Amygdala (tissue), 56 donors: ENCODE measurements at regions not wholly inside any gene's neighbourhood (a gene's known extent, or its start where the extent isn't known, plus 50 kb on each side); places are given as distances from the start of the nearest gene placed in this dataset.

Experiments
- DNase-seq, 56 donors: peaks; one replicate each; lab custom pipeline; 2025; lab: John Stamatoyannopoulos, UW

GRCh38 chr1:172882791-172883386 lies 167.9 kb downstream of the TNFSF18 start:
- DNase-seq = no peak

- no peak for DNase-seq
Measured at GRCh38 chr1:172883387-172883791, 167.4 kb downstream of the TNFSF18 start.

- no peak for DNase-seq
Measured at GRCh38 chr1:172883844-172884243, 166.9 kb downstream of the TNFSF18 start.

GRCh38 chr1:172885411-172885810 lies 165.3 kb downstream of the TNFSF18 start:
- DNase-seq = no peak

- DNase-seq = no peak
Measured at GRCh38 chr1:172885971-172886370, 164.8 kb downstream of the TNFSF18 start.

DNA sequence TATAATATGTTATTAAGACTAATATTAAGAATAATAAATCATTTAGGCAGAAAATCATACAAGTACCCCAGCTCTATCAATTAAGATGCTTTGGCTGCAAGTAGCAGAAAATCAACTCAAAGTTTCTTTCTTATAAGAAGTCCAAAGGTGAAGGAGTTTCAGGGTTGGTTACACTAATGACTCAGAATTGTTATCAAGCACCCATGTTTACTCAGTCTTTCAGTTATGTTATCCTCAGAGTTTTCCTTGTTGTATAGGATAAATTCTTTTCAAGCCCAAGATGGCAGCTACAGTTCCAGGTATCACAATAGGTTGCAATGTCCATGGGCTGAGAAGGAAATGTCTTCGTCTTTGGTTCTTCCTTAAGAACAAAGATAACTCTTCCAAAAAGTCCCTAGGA lies 163.6 kb downstream of the TNFSF18 start:
- DNase-seq = no peak

GRCh38 chr1:172893146-172893841 lies 157.4 kb downstream of the TNFSF18 start:
- DNase-seq = peak in 1 of 56 donors; percentile 5

GRCh38 chr1:172894349-172895049 lies 156.2 kb downstream of the TNFSF18 start:
- DNase-seq = no peak

- DNase-seq = no peak
Measured at GRCh38 chr1:172895050-172895460, 155.7 kb downstream of the TNFSF18 start.

- DNase-seq = no peak
Measured at GRCh38 chr1:172895761-172896160, 155.0 kb downstream of the TNFSF18 start.

- DNase-seq = no peak
Measured at GRCh38 chr1:172897738-172898137, 153.0 kb downstream of the TNFSF18 start.

DNA sequence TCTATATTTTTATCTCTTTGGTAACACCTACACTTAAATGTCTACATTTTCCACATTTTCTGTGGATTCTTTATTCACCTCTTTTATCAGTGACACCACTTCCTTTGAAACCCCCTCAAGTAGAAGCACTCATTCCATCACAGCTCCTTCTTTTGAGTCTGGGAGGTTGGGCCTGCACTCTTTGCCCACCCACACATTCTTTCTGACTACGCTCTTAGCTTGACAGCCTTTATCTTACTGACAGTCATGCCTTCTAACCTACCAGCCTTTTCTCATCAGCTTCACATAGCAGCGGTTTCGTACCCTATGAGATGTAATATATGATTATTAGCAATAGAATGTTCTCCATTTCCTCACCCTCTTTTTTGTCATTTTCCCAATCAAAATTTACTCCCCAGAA lies 151.9 kb downstream of the TNFSF18 start:
- no peak for DNase-seq

DNA sequence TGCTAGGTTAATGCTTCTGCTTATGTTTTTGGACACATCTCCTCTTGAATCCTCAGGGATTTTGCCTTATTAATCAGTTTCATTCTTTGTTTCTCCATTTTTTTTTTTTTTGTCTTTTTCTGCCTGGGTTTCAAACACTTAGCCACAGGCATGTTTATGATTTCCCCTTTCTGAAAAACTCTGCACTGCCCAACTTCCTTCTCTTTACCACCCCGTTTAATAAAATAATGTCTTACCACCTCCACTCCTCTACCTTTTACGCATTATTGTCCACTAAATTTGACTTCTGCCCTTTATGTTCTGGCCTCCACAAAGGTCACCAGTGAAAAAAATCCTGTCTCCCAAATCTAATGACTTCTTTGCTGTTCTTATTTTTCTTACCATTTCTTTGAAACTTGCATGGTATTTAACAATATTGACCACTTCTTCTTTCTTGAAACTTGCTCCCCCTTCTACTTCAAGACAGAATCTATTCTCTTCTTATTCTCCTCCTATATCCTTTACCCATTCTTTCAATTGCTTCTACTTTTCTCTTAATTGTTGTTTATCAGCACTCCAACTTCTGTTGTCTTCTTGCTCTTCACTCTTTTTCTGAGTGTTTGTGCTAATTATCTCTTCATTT lies 150.3 kb downstream of the TNFSF18 start:
- no peak for DNase-seq

- no peak for DNase-seq
Measured at GRCh38 chr1:172902200-172902599, 148.5 kb downstream of the TNFSF18 start.

GRCh38 chr1:172902861-172903381 lies 147.8 kb downstream of the TNFSF18 start:
- no peak for DNase-seq

GRCh38 chr1:172903581-172904220 lies 147.0 kb downstream of the TNFSF18 start:
- no peak for DNase-seq

DNA sequence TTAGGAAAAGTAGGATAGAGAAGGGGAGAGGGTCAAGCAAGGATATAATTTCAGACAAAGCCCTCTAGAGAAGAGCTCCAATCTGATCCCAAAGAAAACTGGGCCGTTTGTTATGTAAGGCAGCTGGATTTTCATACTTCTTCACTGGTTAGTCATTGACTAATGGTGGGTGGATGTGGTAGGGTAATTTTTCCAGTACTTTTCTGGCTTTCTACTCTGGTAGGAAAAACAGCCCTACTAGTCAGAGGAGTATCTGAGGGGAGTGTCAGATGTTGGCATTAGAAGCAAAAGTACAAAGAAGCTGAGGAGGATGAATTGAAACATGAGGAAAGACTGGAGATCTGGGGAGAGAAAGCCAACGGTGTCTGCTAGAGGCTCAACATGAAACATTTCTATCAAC lies 145.3 kb downstream of the TNFSF18 start:
- DNase-seq = no peak

DNA sequence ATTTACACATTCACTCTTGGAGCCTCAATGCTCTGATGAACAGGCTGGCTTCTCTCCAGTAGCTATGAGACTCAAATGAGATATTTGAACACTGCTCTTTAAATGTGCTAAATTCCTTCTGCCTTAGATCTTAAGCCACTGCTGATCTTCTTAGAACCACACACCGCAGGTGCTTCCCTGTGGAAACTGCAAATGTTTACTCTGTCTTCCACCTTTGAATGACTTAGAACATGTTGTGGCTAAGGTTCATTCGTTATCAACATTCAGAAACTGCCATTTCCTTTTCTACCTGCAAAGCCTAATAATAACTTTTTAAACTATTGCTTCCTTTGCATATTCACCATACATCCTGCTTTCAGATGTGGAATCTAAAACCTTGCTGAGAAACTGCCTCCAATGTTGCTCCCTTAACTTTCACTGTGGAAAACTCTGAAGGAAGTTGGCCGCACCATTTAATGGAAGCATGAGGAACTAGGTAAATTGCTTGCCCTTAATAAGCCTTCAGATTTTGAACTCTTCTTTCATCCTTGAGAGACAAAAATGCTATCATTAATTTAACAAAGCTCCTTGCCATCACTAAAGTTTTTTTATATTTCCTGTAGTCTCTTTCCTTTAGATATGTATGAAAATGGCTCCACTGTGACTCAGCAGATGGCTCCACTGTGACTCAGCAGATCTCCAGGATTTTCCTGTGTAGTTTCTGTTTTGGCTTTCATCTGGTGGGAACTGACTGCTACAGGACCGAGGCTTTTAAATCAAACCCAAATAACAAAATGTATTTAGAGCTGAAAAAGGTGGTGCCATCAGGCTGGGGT lies 143.8 kb downstream of the TNFSF18 start:
- no peak for DNase-seq

DNA sequence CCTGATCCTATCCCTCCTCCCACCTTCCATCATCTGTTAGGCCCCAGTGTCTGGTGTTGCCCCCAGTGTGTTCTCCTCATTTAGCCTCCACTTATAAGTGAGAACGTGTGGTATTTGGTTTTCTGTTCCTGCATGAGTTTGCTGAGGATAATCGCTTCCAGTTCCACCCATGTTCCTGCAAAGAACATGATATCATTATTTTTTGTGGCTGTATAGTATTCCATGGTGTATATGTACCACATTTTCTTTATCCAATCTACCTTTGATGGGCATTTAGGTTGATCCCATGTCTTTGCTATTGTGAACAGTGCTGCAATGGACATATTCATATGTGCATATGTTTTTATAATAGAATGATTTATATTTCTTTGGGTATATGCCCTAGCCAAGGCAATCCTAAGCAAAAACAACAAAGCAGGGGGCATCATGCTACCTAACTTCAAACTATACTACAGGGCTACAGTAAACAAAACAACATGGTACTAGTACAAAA lies 142.9 kb downstream of the TNFSF18 start:
- no peak for DNase-seq
